Neural progenitor cell (in vitro differentiated cells): ENCODE measurements at regions not wholly inside any gene's neighbourhood (a gene's known extent, or its start where the extent isn't known, plus 50 kb on each side); places are given as distances from the start of the nearest gene placed in this dataset.
"Not testable (repeated sequence)": the region's sequence is repeated elsewhere in the genome, so short reads cannot be mapped to it uniquely, and the experiment has no call there.

Source experiments
- DNase-seq: peaks from one replicate; pipeline ENCODE4 v3.0.0-alpha.2; 2016; ENCODE audit warnings: low spot score
- H2AFZ ChIP-seq: fragments of 200-600 bp; sonication (generic); replicated peaks from 2 replicates; pipeline ENCODE4 v1.6.1; 2016; ENCODE audit warnings: antibody characterized with exemption
- H3F3A ChIP-seq: fragments of 200-600 bp; sonication (generic); 2 replicates; pipeline ENCODE4 v1.6.1; 2016; ENCODE audit warnings: antibody characterized with exemption, low read depth
- H3K27ac ChIP-seq: fragments of 200-600 bp; sonication (generic); 2 replicates; pipeline ENCODE4 v1.5.1; 2016; ENCODE audit warnings: mild to moderate bottlenecking
- H3K27me3 ChIP-seq: fragments of 200-600 bp; sonication (generic); 2 replicates; pipeline ENCODE4 v1.6.1; 2016; ENCODE audit warnings: mild to moderate bottlenecking, moderate library complexity
- H3K36me3 ChIP-seq: fragments of 200-600 bp; sonication (generic); 2 replicates; pipeline ENCODE4 v1.5.1; 2016
- H3K4me1 ChIP-seq: fragments of 200-600 bp; sonication (generic); 2 replicates; pipeline ENCODE4 v1.6.1; 2016; ENCODE audit warnings: mixed run types
- H3K4me2 ChIP-seq: fragments of 200-600 bp; sonication (generic); 2 replicates; pipeline ENCODE4 v1.6.1; 2016
- H3K4me3 ChIP-seq: fragments of 200-600 bp; sonication (generic); 2 replicates; pipeline ENCODE4 v1.5.1; 2016
- H3K79me2 ChIP-seq: fragments of 200-600 bp; sonication (generic); 2 replicates; pipeline ENCODE4 v1.6.1; 2016; ENCODE audit warnings: low read depth
- H3K9ac ChIP-seq: fragments of 200-600 bp; sonication (generic); 2 replicates; pipeline ENCODE4 v1.6.1; 2016
- H3K9me3 ChIP-seq: fragments of 200-600 bp; sonication (generic); 2 replicates; pipeline ENCODE4 v1.5.1; 2016; ENCODE audit warnings: low read depth
- H4K20me1 ChIP-seq: fragments of 200-600 bp; sonication (generic); 2 replicates; pipeline ENCODE4 v1.6.1; 2016; ENCODE audit warnings: low read depth
- H3K27ac Mint-ChIP-seq: 3 replicates; pipeline ENCODE4 v1.8.0; 2021; ENCODE audit warnings: mixed read lengths
- H3K27me3 Mint-ChIP-seq: 2 replicates; pipeline ENCODE4 v1.8.0; 2022; ENCODE audit warnings: low read depth, mild to moderate bottlenecking, inconsistent platforms, moderate library complexity, mixed read lengths; ENCODE audit not compliant: insufficient read depth
- H3K36me3 Mint-ChIP-seq: 3 replicates; pipeline ENCODE4 v1.8.0; 2021; ENCODE audit warnings: mixed read lengths
- H3K4me1 Mint-ChIP-seq: 3 replicates; pipeline ENCODE4 v1.8.0; 2021; ENCODE audit warnings: mixed read lengths
- H3K4me3 Mint-ChIP-seq: 3 replicates; pipeline ENCODE4 v1.8.0; 2021; ENCODE audit warnings: mild to moderate bottlenecking, moderate library complexity, mixed read lengths
- H3K9me3 Mint-ChIP-seq: 3 replicates; pipeline ENCODE4 v1.8.0; 2020; ENCODE audit warnings: mixed read lengths
- EZH2 ChIP-seq: fragments of 200-600 bp; sonication (generic); IDR thresholded peaks from 2 replicates; pipeline ENCODE4 v1.6.1; 2017; ENCODE audit warnings: antibody characterized with exemption, mild to moderate bottlenecking, moderate library complexity
- EZH2phosphoT487 ChIP-seq: fragments of 200-600 bp; sonication (generic); IDR thresholded peaks from 2 replicates; pipeline ENCODE4 v1.6.1; 2017; ENCODE audit warnings: antibody characterized with exemption
- TF ChIP-seq, protein P1 (sequence below): fragments of 200-600 bp; sonication (generic); IDR thresholded peaks from 2 replicates; pipeline ENCODE4 v1.5.1; 2017; ENCODE audit warnings: antibody characterized with exemption, mild to moderate bottlenecking

DNA sequence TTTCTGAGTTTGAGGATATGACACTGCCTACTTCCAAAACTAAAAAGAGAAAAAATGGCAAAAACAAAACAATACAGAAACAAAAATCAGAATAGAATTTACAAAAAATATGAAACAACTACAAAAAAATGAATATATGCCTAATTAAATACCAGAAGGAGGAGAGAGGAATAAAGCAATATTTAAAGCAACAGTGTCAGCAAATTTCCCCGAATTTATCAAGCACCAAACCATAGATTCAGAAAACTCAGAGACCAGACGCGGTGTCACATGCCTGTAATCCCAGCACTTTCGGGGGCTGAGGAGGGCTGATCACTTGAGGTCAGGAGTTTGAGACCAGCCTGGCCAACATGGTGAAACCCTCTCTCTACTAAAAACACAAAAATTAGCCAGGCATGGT lies 1360.9 kb downstream of the SI start:
- H3K9me3 ChIP-seq = no peaks in the 10 kb centered on the region
- H3K4me1 Mint-ChIP-seq = no peaks in the 10 kb centered on the region
- H3K27ac Mint-ChIP-seq = no peak overlapping the region

GRCh38 chr3:163708428-163708827 lies 1369.9 kb downstream of the SI start:
- H3K4me3 Mint-ChIP-seq = no peak overlapping the region
- H3K27me3 Mint-ChIP-seq = no peaks in the 10 kb centered on the region
- no peak overlapping the region for H3K27ac ChIP-seq

More for the DNA sequence above, 1360.9 kb downstream of the SI start:
- peaks cover 3% of the 10 kb centered on the region for H3K9me3 Mint-ChIP-seq
- no peak for DNase-seq
- H3K27me3 Mint-ChIP-seq = no peaks in the 10 kb centered on the region
- Histone ChIP-seq H3K9ac (no peak overlapping the region), H3K4me1 (no peaks in the 10 kb centered on the region), H4K20me1 (no peaks in the 10 kb centered on the region), H3K27me3 (no peaks in the 10 kb centered on the region), H3K4me2 (no peak overlapping the region), H3K27ac (no peak overlapping the region), H3F3A (no peaks in the 10 kb centered on the region), H2AFZ (no peak overlapping the region), H3K4me3 (no peak overlapping the region), H3K79me2 (no peaks in the 10 kb centered on the region), H3K36me3 (no peaks in the 10 kb centered on the region)
- peaks cover 2% of the 10 kb centered on the region for H3K36me3 Mint-ChIP-seq
- TF ChIP-seq EZH2phosphoT487 (no peak), EZH2 (no peak)
- TF ChIP-seq, protein P1, sequence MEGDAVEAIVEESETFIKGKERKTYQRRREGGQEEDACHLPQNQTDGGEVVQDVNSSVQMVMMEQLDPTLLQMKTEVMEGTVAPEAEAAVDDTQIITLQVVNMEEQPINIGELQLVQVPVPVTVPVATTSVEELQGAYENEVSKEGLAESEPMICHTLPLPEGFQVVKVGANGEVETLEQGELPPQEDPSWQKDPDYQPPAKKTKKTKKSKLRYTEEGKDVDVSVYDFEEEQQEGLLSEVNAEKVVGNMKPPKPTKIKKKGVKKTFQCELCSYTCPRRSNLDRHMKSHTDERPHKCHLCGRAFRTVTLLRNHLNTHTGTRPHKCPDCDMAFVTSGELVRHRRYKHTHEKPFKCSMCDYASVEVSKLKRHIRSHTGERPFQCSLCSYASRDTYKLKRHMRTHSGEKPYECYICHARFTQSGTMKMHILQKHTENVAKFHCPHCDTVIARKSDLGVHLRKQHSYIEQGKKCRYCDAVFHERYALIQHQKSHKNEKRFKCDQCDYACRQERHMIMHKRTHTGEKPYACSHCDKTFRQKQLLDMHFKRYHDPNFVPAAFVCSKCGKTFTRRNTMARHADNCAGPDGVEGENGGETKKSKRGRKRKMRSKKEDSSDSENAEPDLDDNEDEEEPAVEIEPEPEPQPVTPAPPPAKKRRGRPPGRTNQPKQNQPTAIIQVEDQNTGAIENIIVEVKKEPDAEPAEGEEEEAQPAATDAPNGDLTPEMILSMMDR = no peak
- no peak overlapping the region for H3K4me3 Mint-ChIP-seq

GRCh38 chr3:163707659-163708058 lies 1370.6 kb downstream of the SI start:
- no peak overlapping the region for H3K4me3 Mint-ChIP-seq
- no peak for TF ChIP-seq EZH2phosphoT487
- TF ChIP-seq, protein P1 = no peak
- TF ChIP-seq EZH2 = no peak
- Histone ChIP-seq H3K4me2 (no peak overlapping the region), H3K4me1 (no peaks in the 10 kb centered on the region), H3K9ac (no peak overlapping the region), H3K9me3 (no peaks in the 10 kb centered on the region), H3K4me3 (no peak overlapping the region), H3K27me3 (no peaks in the 10 kb centered on the region), H3F3A (no peaks in the 10 kb centered on the region), H3K79me2 (no peaks in the 10 kb centered on the region), H2AFZ (no peak overlapping the region), H4K20me1 (no peaks in the 10 kb centered on the region), H3K27ac (no peak overlapping the region), H3K36me3 (no peaks in the 10 kb centered on the region)
- H3K4me1 Mint-ChIP-seq = no peaks in the 10 kb centered on the region
- H3K27ac Mint-ChIP-seq = no peak overlapping the region
- no peak for DNase-seq
- H3K9me3 Mint-ChIP-seq = no peaks in the 10 kb centered on the region
- no peaks in the 10 kb centered on the region for H3K27me3 Mint-ChIP-seq
- no peaks in the 10 kb centered on the region for H3K36me3 Mint-ChIP-seq

More at GRCh38 chr3:163708428-163708827, 1369.9 kb downstream of the SI start:
- no peak overlapping the region for H3K27ac Mint-ChIP-seq
- Histone ChIP-seq H3K9ac (no peak overlapping the region), H3F3A (no peaks in the 10 kb centered on the region), H3K79me2 (no peaks in the 10 kb centered on the region), H4K20me1 (no peaks in the 10 kb centered on the region), H3K9me3 (no peaks in the 10 kb centered on the region), H3K4me1 (no peaks in the 10 kb centered on the region), H3K4me2 (no peak overlapping the region), H3K27me3 (no peaks in the 10 kb centered on the region), H3K4me3 (no peak overlapping the region), H2AFZ (no peak overlapping the region), H3K36me3 (no peaks in the 10 kb centered on the region)
- no peaks in the 10 kb centered on the region for H3K9me3 Mint-ChIP-seq
- H3K4me1 Mint-ChIP-seq = no peaks in the 10 kb centered on the region
- DNase-seq = no peak
- TF ChIP-seq EZH2phosphoT487 (no peak), EZH2 (no peak)
- TF ChIP-seq, protein P1 = no peak
- no peaks in the 10 kb centered on the region for H3K36me3 Mint-ChIP-seq

DNA sequence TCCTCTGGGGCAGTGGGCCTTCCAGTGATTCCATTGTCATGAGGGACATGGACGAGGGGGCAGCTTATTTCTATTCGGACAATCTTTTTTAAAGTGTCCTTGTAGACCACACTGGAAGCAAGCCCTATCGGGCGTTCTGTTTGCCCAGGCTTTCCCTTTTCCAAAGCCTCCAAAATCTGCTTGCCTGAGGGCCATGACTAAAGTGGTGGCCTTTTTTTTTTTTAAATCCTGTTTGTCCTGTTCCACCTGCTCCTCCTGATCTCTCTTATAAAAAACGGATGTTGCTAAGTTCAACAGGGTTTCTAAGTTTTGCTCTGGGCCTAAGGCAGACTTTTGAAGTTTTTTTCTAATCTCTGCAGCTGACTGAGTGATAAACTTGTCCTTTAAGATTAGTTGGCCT lies 1380.1 kb downstream of the SI start:
- not testable (repeated sequence) for H2AFZ ChIP-seq, H3K9me3 ChIP-seq, H3K9ac ChIP-seq, H3K79me2 ChIP-seq, H3K4me2 ChIP-seq, H3K4me3 Mint-ChIP-seq, H3K27me3 Mint-ChIP-seq, H3K4me1 ChIP-seq, H3F3A ChIP-seq, DNase-seq, H3K9me3 Mint-ChIP-seq, H4K20me1 ChIP-seq, H3K4me1 Mint-ChIP-seq, H3K4me3 ChIP-seq, H3K27ac Mint-ChIP-seq, H3K36me3 Mint-ChIP-seq, H3K27ac ChIP-seq, H3K27me3 ChIP-seq, H3K36me3 ChIP-seq
